IMR-90 (cell line): ENCODE measurements at regions not wholly inside any gene's neighbourhood (a gene's known extent, or its start where the extent isn't known, plus 50 kb on each side); places are given as distances from the start of the nearest gene placed in this dataset.

Experiments used
- BHLHE40 ChIP-seq: fragments of 150-350 bp; IDR thresholded peaks from 2 replicates; pipeline ENCODE4 v1.6.1; 2016; ENCODE audit warnings: mild to moderate bottlenecking, low read depth, low read length
- FOS ChIP-seq: fragments of 150-350 bp; IDR thresholded peaks from 2 replicates; pipeline ENCODE4 v1.6.1; 2016; ENCODE audit warnings: low read depth, low read length
- MAZ ChIP-seq: IDR thresholded peaks from 2 replicates; pipeline ENCODE4 v1.6.1; 2012; ENCODE audit warnings: low read depth, mild to moderate bottlenecking, low read length, improper control_type of control experiment, moderate library complexity, borderline replicate concordance
- POLR2A ChIP-seq: IDR thresholded peaks from 2 replicates; pipeline ENCODE4 v1.6.1; 2012; ENCODE audit warnings: mild to moderate bottlenecking, low read depth, low read length
- RAD21 ChIP-seq: IDR thresholded peaks from 2 replicates; pipeline ENCODE4 v1.6.1; 2012; ENCODE audit warnings: low read length, improper control_type of control experiment
- RCOR1 ChIP-seq: IDR thresholded peaks from 2 replicates; pipeline ENCODE4 v1.6.1; 2012; ENCODE audit warnings: mild to moderate bottlenecking, low read length, improper control_type of control experiment; ENCODE audit not compliant: insufficient replicate concordance
- RFX5 ChIP-seq: IDR thresholded peaks from 2 replicates; pipeline ENCODE4 v1.8.0; 2012; ENCODE audit warnings: low read depth, mild to moderate bottlenecking, low read length, moderate library complexity
- TF ChIP-seq, protein P1 (sequence below): conservative IDR thresholded peaks from 2 replicates; pipeline ENCODE4 v1.5.1; 2012; ENCODE audit warnings: mild to moderate bottlenecking, low read depth, low read length, improper control_type of control experiment
- TF ChIP-seq, protein P2 (sequence below): fragments of 150-350 bp; IDR thresholded peaks from 2 replicates; pipeline ENCODE4 v1.6.1; 2016; ENCODE audit warnings: low read depth, mild to moderate bottlenecking, low read length, moderate library complexity, borderline replicate concordance

DNA sequence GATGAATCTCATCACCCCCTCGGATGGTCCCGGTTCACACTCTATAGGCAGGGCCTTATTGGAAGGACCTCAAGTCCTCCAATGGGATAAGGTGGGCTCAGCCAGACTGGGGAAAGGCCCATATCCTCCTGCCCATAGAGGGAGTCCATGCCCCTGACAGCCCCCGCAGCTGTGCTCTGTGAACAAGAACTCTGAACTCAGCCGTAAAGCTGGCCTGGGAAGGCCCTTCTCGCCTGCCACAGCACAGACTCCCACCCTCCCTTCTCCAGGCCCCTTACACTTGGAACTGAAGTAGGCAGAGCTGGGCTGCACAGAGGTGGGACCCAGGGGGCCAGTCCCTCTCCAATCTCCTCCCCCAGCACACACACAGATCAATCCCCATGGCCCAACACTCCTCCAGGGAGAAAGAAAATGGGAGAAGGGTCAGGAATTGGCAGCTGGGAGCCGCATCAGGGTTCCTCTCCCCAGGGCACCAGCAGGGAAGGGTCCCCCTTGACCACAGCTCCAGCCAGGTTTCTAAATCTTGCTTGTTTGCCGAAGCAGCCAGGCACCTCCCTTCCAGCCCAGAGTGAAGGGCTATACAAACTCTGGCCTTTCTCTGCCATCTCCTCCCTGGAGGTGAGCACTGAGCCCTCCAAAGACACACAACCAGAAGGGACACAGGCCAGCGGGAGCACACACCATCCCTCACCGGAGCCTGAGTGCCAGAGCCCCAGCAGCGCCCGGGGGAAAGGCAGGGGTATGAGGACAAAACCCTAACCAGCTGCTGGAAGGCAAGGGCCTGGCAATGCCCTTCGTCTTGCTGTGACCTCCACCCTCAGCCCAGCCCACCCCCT is 454.1 kb downstream of the SOX9 start:
- TF ChIP-seq POLR2A (no peak), RAD21 (no peak), MAZ (no peak), RCOR1 (no peak), BHLHE40 (no peak), FOS (no peak), RFX5 (no peak)
- TF ChIP-seq, protein P1, sequence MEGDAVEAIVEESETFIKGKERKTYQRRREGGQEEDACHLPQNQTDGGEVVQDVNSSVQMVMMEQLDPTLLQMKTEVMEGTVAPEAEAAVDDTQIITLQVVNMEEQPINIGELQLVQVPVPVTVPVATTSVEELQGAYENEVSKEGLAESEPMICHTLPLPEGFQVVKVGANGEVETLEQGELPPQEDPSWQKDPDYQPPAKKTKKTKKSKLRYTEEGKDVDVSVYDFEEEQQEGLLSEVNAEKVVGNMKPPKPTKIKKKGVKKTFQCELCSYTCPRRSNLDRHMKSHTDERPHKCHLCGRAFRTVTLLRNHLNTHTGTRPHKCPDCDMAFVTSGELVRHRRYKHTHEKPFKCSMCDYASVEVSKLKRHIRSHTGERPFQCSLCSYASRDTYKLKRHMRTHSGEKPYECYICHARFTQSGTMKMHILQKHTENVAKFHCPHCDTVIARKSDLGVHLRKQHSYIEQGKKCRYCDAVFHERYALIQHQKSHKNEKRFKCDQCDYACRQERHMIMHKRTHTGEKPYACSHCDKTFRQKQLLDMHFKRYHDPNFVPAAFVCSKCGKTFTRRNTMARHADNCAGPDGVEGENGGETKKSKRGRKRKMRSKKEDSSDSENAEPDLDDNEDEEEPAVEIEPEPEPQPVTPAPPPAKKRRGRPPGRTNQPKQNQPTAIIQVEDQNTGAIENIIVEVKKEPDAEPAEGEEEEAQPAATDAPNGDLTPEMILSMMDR: no peak
- TF ChIP-seq, protein P2, sequence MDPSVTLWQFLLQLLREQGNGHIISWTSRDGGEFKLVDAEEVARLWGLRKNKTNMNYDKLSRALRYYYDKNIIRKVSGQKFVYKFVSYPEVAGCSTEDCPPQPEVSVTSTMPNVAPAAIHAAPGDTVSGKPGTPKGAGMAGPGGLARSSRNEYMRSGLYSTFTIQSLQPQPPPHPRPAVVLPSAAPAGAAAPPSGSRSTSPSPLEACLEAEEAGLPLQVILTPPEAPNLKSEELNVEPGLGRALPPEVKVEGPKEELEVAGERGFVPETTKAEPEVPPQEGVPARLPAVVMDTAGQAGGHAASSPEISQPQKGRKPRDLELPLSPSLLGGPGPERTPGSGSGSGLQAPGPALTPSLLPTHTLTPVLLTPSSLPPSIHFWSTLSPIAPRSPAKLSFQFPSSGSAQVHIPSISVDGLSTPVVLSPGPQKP: no peak
